ENCODE measurements at regions not wholly inside any gene's neighbourhood (a gene's known extent, or its start where the extent isn't known, plus 50 kb on each side); places are given as distances from the start of the nearest gene placed in this dataset.

GRCh38 chr3:165466856-165467255 is 270.7 kb upstream of the SLITRK3 start:
- FAIRE-seq (no peak), DNase-seq (ENCODE audit: low read depth) (no peak)
- Histone ChIP-seq H3K27me3 (ENCODE audit: control insufficient read depth, insufficient read depth, low read length) (no peaks in the 10 kb centered on the region), H3K4me3 (ENCODE audit: low read depth, low read length) (no peak overlapping the region), H3K36me3 (ENCODE audit: control insufficient read depth, insufficient read depth, low read length) (no peaks in the 10 kb centered on the region)
- no peak for TF ChIP-seq CTCF (IDR thresholded peaks at IDR 0.05; ENCODE audit: insufficient read depth, low read length, severe bottlenecking)

GRCh38 chr3:165464736-165465135 is 268.6 kb upstream of the SLITRK3 start:
- no peak for FAIRE-seq
- peak; percentile 55 for DNase-seq (ENCODE audit: low read depth)
- H3K4me3 ChIP-seq (ENCODE audit: low read depth, low read length): no peak overlapping the region
- no peak for TF ChIP-seq CTCF (IDR thresholded peaks at IDR 0.05; ENCODE audit: insufficient read depth, low read length, severe bottlenecking)
- no peaks in the 10 kb centered on the region for H3K27me3 ChIP-seq (ENCODE audit: control insufficient read depth, insufficient read depth, low read length)
- no peaks in the 10 kb centered on the region for H3K36me3 ChIP-seq (ENCODE audit: control insufficient read depth, insufficient read depth, low read length)

GRCh38 chr3:165463531-165463930 is 267.3 kb upstream of the SLITRK3 start:
- no peaks in the 10 kb centered on the region for H3K36me3 ChIP-seq (ENCODE audit: control insufficient read depth, insufficient read depth, low read length)
- no peak overlapping the region for H3K4me3 ChIP-seq (ENCODE audit: low read depth, low read length)
- H3K27me3 ChIP-seq (ENCODE audit: control insufficient read depth, insufficient read depth, low read length): no peaks in the 10 kb centered on the region
- DNase-seq (ENCODE audit: low read depth) (no peak), FAIRE-seq (no peak)
- no peak for TF ChIP-seq CTCF (IDR thresholded peaks at IDR 0.05; ENCODE audit: insufficient read depth, low read length, severe bottlenecking)

- Histone ChIP-seq H3K27me3 (ENCODE audit: control insufficient read depth, insufficient read depth, low read length) (no peaks in the 10 kb centered on the region), H3K4me3 (ENCODE audit: low read depth, low read length) (no peak overlapping the region), H3K36me3 (ENCODE audit: control insufficient read depth, insufficient read depth, low read length) (no peaks in the 10 kb centered on the region)
- DNase-seq (ENCODE audit: low read depth) (no peak), FAIRE-seq (no peak)
- TF ChIP-seq CTCF (IDR thresholded peaks at IDR 0.05; ENCODE audit: insufficient read depth, low read length, severe bottlenecking): no peak
These were observed 266.6 kb upstream of the SLITRK3 start for GRCh38 chr3:165462636-165463334.

- Histone ChIP-seq H3K4me3 (ENCODE audit: low read depth, low read length) (no peak overlapping the region), H3K36me3 (ENCODE audit: control insufficient read depth, insufficient read depth, low read length) (no peaks in the 10 kb centered on the region), H3K27me3 (ENCODE audit: control insufficient read depth, insufficient read depth, low read length) (no peaks in the 10 kb centered on the region)
- FAIRE-seq (peak; percentile 66), DNase-seq (ENCODE audit: low read depth) (peak; percentile 37)
- TF ChIP-seq CTCF (IDR thresholded peaks at IDR 0.05; ENCODE audit: insufficient read depth, low read length, severe bottlenecking): no peak
These were observed 264.0 kb upstream of the SLITRK3 start for GRCh38 chr3:165459924-165460835.
